CD4-positive, alpha-beta T cell treated with Interleukin-15 for 1 hour (primary cell): ENCODE measurements at regions not wholly inside any gene's neighbourhood (a gene's known extent, or its start where the extent isn't known, plus 50 kb on each side); places are given as distances from the start of the nearest gene placed in this dataset.

ENCODE experiments used
- DNase-seq: peaks from one replicate; pipeline ENCODE4 v3.0.0-alpha.2; 2020

DNA sequence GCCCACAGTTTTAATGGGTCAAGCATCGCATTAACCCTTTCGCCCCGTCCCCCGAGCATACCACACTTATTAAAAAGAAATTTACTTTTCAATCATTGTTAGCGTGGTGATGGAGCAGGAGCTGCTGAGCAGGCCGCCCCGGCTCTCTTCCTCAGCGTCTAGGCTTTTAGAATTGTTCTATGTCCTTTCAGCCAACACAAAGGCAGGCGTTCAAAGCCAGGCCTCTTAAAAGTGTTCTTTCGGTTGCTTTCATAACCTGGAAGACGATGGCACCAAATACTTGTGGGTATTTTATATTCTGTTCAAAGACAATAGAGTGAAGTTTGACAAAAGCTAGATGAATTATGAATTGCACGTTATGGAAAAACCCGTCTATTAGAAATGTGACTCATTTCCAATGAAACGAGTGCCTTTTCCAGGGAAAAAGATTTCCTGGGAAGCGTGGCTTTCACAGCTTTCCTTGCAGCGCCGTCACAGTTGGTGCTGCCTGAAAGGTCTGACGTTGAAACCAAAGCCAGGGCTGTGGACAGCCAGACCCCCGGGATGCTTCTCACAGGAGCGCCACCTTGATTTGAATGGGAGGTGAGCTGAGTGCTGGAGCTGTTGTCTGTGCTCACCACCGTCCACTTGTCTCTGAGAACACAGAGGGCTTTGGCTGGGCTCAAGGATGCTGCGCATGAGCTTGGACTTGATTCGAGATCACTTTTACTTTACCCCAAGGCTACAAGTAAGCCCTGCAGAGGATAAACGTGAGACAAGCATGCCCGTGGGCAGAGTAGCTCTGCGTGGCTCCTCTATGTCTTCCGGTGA, 78.8 kb downstream of the SOX1 start:
- DNase-seq, result no peak

DNA sequence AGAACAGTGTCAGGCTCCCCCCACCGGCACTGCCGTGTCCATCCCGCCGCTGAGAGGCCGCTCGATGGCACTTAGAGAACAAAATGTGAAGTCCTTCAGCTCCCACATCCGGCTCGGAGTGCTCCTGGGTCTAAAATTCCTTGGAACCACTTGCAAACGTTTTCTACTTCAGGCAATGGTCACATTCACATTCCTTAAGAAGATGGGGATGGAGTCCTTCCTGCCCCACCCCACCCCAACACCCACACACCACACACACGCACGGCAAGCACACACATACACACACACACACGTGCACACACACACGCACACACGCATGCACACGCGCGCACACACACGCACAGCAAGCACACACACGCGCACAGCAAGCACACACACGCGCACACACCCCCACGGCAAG, 83.4 kb downstream of the SOX1 start:
- no peak for DNase-seq

DNA sequence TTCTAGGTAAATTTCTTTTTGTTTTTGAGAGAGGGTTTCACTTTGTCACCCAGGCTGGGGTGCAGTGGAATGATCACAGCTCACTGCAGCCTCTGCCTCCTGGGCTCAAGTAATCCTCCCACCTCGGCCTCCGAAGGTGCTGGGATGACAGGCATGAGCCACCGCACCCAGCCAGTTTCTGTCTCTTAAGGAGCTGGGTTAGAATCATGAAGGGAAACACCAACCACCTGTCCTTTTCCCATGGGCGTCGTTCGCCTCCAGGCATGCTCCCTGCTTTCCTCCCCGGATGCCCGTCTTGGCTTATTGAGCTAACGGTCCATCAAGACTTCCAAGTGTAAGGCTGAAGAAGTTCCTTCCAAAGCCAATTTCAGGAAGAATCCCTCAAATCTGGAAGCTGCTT, 85.9 kb downstream of the SOX1 start:
- no peak for DNase-seq

DNA sequence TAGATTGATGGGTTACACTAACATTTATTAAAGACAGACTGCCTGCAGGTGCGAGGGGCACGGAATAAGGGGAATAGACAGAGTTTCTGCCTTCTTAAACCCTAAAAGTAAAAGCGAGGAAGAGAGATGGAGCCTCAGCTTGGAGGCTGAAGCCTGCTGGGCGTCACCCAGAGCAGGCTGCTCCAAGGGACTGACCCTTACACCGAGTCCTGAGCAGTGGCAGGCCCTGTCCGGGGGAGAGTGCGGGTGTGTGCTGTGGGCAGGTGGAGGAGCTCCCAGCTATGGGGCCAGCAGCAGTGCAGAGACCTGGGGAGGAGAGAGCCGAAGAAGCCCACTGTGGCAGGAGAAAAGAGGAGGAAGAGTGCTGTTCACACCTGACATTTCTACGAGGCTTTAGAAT, 86.4 kb downstream of the SOX1 start:
- no peak for DNase-seq

DNA sequence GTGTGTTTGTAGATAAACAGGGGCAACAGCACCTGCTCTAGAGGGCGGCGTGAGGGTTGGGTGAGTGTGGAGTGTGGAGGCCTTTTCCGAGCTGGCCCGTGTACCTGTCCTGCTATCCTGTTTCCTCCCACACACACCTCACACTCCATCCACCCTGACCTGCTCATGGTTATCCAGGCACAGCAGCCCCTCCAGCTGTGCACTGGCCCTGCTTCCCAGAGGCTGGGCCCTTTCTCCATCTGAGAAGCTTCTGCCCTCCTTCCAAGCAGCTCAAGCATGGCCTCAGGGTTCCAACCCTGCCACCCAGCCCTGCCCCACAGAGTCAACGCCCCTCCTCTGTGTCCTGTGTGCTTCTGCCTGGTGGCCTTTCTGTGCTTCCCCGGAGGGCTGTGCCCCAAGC, 86.9 kb downstream of the SOX1 start:
- no peak for DNase-seq

DNA sequence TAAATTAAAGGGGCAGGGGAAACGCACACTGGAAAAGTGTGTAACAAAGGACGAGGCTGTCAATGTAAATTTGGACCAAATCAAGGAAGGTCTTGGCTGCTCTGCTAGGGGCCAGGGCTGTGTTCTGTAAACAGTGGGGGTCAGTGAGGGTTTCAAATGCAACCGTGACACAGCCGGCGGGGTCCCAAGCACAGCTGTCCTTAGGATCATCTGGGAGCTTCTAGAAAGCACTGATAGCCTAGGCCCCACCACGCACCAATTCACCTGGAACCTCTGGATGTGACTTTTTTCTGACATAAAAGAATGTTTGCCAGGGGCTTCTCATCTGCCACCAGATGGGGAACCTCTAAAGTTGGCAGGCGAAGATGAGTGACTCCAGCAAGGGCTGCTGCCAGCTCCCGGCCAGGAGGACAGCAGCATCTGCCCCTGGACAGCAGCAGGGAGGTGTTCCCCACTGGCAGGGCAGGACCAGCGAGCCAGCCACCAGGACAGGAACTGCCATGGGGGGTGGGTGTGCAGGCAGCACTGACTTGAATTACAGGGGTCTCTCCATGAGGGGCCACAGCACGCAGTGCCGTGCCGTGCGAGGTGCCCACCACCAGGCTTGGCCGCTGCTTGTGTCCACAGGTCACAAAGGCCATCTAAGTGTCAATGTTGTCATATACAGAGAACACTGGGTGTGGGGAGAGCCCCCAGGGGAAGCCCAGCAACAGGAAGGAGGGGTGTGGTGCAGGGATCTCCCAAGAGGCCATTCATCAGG, 87.5 kb downstream of the SOX1 start:
- no peak for DNase-seq

DNA sequence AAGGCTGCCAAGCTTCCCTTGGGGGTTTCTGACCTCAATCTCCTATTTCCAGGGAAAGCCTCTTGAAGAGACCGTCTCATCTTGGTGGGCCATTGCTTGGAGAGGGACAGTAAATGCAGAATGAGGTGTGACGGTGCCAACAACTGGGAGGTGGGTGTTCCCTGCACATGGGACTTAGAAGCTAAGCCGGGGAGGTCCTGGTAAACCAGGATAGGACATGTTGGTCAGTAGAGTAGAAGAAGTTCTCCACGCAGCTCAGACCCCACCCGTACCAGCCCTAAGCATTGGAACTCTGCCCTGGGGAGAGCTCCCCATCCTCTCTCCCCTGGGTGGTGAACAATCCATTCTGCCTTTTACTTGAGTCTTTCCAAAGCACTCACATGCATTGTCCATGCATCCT, 92.0 kb downstream of the SOX1 start:
- no peak for DNase-seq

DNA sequence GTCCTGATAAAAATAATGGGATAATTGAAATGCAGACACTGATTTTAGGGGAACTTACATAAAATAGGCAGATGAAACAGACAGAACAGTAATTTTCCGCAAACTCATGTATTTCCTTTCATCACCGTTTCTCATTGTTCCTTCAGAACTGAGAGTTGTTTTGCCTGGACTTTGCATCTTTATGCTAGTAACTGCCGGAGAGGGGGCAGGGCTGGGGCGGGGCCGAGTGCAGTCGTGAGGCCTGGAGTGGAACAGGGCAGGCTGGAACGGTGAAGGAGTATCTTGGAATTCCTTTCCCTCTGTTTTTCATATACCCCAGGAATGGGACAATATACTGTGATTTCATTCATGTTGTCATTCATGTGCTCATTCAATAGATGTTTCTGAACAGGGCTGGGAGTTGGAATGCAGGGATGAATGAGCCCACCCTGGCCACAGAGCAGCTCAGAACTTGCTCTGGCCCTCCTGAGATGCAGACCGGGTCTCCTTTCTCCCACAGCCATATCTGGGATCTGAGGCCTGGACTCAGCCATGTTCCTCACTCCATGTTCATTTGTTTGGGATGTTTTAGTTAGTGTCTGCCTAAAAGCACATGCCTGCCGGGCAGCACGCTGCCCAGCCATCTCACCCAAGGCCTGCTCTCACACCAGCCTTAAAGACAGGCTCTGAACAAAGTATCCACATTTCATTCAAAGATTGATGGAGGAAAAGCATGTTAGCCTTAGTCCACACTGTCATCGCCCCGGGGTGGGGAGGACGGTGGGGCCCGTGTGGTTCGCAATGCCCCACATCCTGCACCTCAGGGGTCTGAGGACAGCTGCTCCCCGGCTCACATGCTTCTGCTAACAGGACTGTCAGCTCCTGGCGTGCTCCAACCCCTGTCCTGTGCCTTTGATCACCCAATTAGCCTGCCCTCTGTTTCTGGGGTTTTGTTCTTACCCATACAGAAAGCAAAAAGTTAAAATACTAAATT, 92.9 kb downstream of the SOX1 start:
- no peak for DNase-seq

DNA sequence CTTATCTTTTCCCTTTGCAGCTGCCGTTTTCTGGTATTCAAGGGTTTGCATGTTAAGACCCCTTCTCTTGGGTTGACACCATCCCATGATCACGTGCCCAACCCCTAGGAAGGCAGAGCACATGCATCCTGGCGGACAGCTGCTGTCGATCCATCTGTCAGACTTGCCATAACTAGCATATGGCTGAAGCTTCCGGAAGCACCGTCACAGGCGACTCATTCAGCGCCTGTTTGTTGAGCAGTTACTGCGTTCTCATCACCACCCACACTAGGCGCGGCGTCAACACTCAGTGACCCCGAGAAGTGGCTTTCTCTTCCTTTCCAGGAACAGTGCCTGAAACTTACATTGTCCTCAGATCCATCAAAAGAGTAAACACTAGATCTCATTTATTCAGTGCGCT, 93.6 kb downstream of the SOX1 start:
- no peak for DNase-seq

DNA sequence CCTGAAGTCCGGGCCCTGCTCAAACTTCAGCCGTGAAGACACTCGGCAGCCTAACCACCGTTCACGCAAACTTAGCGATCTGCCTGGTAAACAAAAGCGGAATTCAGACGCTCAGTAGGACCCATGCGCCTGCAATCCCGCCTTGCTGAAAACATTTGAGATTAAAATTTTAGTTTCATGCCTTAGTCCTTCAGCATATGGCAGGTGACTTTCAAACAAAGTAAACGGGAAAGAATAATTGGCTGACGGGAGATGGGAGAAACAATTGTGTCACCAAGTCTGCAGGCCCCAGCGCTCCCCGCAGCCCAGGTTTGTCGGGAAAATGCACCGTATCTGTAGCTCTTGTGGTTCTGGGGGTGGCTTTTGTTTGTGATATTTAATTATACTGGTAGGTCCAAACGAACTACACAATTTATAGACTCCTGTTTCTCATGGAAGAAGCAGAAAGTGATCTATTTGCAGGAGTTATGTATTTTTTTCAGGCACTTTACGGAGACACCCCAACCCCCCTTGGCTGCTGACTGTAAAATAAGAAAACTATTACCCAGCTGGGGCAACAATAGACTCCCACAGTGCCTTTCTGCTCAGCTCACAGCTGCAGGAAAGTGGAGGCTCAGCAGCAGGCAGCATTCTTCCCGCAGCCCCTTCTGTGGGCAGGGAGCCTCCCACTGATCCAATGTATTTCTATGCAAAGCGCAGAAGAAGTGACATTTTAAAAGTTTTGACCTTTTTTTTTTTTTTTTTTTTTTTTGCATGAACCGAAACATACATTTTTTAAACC, 94.8 kb downstream of the SOX1 start:
- DNase-seq, result no peak

DNA sequence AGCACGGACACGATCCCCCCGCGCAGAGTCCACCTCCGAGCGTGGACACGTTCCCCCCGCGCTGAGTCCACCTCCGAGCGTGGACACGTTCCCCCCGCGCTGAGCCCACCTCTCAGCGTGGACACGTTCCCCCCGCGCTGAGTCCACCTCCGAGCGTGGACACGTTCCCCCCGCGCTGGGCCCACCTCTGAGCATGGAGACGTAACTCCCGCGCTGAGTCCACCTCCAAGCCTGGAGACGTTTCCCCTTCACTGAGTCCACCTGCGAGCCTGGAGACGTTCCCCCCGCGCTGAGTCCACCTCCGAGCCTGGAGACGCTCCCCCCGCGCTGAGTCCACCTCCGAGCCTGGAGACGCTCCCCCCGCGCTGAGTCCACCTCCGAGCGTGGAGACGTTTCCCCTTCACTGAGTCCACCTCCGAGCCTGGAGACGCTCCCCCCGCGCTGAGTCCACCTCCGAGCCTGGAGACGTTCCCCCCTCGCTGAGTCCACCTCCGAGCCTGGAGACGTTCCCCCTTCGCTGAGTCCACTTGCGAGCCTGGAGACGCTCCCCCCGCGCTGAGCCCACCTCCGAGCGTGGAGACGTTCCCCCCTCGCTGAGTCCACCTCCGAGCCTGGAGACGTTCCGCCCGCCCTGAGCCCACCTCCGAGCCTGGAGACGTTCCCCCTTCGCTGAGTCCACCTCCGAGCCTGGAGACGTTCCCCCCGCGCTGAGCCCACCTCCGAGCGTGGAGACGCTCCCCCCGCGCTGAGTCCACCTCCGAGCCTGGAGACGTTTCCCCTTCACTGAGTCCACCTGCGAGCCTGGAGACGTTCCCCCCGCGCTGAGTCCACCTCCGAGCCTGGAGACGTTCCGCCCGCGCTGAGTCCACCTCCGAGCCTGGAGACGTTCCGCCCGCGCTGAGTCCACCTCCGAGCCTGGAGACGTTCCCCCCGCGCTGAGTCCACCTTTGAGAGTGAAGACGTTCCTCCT, 97.0 kb downstream of the SOX1 start:
- DNase-seq, result peak; percentile 3

DNA sequence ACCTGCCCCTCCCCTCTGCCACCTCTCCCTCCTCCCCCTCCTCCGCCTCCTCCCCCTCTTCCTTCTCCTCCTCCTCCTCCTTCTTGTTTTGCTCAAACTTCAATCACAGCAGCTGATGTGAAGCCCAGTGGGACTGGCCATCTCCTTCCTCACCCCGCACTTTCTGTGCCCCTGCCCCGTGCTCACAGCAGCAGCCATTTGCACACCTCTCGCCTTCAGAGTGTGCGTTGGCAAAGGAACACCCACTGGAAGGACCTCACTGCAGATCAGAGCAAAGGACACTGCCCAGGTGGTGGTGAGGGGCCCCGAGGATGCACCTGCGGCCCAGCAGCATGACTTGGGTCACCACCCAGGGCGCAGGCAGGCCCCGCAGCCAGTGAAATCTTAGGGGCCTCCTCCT, 98.8 kb downstream of the SOX1 start:
- no peak for DNase-seq

DNA sequence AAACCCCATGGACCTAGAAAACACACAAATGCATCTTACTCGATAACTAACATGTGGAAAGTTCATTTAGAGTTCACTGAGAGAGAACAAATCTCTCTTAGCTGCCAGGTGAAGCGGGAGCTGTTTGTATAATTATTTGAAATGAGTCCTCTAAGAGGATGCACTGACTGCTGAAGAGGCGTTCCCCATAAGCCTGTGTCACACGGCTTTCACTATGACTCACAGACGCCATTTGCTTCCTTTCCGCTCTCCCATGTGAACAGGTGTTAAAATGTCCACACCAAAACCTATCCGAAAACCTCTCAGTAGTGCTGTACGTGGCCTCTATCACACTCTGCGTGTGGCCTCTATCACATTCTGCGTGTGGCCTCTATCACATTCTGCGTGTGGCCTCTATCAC, 101.8 kb downstream of the SOX1 start:
- no peak for DNase-seq

DNA sequence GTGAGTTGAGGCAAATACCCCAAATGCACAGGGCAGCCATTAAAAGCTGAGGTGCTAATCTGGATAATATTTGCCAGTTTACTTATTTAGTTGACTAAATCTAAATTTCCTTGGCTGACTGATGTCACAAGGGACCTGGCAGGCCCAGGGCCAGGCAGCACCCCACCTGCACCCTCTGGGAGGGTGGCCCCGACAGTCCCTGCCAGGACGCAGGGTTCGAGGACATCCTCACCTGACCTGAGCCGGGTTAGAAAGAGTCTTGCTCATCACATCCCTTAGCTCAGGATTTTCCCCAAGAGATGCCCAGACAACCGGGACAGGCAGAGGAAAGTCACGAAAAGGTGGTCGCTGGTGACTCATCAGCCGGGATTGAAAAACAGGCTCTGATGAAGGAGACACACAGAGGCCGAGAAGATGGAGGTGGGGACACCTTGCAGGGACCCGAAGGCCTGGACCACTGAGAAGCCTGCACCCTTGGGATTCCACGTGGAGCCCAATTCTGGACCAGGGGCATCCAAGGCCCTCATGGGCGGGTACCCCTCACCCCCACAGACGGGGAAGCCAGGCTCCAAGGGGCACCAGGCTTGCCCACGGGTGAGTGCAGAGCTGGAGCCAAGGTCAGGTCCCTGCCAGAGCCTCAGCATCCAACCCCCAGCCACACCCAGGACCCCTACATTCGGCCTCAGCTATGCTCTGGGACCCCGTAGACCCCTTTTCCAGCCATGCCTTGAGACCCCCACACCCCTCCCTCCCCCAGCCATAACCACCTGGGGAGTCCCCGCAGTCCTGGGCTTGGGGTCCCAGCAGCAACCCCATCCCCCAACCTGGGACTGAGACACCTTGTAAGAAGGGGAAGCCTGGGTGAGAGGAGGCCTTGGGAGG, 103.2 kb downstream of the SOX1 start:
- DNase-seq, result no peak

DNA sequence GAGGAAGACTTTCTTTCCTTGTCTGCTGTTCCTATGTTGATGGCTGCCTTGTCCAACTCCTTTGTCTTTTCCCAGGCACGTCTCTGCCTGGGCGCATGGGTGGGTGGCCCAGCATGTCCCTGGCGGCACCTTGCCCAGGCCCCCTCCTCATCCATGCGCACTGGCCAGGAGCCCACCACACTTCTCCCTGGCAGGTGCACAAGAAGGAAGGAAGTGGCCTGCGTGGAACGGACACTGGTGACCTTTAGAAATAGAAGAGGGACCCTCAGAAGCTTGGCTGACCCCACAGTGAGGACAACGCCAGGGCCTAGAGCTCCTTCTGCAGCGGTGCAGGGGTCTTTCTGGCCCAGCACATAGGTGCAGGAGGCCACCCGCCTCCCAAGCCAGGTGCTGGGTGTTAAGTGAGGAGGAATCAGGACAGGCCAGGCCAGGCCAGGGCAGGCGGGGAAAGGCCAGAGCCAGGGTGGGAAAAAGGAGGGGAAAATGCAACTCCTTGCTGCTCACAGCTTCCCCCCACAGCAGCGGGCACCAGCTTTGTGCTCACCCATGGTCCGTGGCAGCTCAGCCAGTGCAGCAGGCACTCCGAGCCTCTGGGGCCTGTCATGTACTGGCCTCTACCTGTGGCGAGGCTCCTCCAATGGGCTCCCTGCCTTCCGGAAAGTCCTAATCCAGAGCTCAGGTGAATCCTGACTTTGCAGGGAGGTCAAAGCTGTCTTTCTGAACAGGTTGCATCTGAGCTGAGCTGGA, 104.0 kb downstream of the SOX1 start:
- DNase-seq, result no peak

DNA sequence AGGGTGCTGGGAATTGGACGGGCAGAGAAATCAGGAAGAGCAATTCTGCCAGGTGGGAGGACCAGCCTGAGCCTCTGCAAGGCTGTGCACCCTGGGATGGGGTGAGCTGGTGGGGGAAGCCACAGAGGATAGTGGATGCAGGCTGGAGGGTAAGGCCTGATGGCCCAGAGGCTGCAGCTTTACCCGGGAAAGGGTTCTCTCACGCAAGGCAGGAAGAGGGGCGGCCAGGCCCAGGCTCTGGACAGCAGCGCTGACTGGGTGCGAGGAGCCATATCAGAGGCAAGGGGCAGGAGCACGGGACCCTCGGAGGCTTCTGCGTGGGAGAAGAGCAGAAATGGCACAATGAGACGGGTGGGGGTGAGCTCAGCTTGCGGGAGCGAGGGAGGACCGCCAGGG, 104.6 kb downstream of the SOX1 start:
- DNase-seq, result no peak

DNA sequence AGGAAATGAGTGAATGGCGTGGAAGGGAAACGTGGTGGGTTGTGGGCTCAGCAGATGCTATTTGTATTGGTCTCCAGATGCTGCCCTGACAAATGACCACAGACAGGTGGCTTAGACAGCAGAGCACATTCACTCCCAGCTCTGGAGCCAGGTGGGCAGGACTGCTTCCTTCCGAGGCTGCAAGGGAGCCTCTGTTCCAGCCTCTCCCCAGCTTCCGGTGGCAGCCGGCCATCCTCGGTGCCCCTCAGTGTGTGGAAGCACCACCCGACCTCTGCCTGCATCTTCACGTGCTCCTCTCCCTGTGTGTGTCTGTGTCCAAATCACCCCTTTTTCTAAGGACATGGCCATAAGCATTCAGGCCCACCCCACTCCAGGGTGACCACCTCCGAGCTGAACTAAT, 105.1 kb downstream of the SOX1 start:
- DNase-seq, result no peak

DNA sequence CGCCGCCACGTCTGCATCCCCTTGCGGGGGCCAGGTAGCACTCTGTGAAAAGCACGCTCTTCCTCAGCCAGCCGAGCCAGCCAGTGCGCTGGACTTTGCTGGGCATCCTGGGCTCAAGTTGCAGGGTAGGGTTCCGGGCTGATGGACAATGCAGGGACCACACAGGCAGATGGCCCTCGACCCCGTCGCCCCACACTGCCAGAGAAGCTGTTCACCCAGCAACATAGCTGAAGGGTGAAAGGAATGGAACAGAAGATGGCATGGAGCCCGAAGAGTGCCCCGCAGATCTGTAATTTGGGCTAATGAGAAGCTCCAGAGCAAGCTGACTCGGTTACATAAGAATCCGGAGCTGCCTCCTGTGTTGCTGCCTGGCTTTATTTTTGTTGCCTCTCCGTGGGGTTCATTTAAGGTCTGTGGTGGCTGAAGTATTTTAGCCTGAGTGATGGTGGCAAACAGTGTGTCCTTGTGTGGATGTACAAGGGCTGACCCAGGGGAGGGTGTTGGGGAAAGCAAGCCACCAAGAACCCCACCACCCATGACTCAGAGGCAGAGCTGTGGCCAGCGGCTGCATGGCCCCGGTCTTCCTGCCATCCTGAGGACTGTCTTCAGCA, 105.8 kb downstream of the SOX1 start:
- DNase-seq, result no peak
